OCI-LY3 (cell line): ENCODE measurements at regions not wholly inside any gene's neighbourhood (a gene's known extent, or its start where the extent isn't known, plus 50 kb on each side); places are given as distances from the start of the nearest gene placed in this dataset.
A peak's percentile ranks its signal among the peaks of the same experiment; 100 is the strongest.

Experiments
- H2AFZ ChIP-seq: fragments of 200-600, 300-600 bp; shearing (Covaris generic); 2 replicates; pipeline ENCODE4 v1.6.0; 2014; ENCODE audit warnings: antibody characterized with exemption, low read depth, low read length
- H3K27ac ChIP-seq: fragments of 200-600, 300-600 bp; sonication (generic); 2 replicates; pipeline ENCODE4 v1.5.1; 2014; ENCODE audit warnings: mild to moderate bottlenecking, low read length, moderate library complexity, mixed read lengths
- H3K27me3 ChIP-seq: fragments of 200-600, 300-600 bp; sonication (generic); 2 replicates; pipeline ENCODE4 v1.6.1; 2014; ENCODE audit warnings: low read depth, low read length, mixed read lengths
- H3K36me3 ChIP-seq: fragments of 200-600, 300-600 bp; sonication (generic); replicated peaks from 2 replicates; pipeline ENCODE3; 2014; ENCODE audit warnings: low read depth, low read length, mixed read lengths
- H3K4me1 ChIP-seq: fragments of 300-600, 200-600 bp; sonication (generic); 2 replicates; pipeline ENCODE4 v1.6.1; 2014; ENCODE audit warnings: low read length, mixed read lengths
- H3K4me2 ChIP-seq: fragments of 200-600, 300-600 bp; sonication (generic); 2 replicates; pipeline ENCODE4 v1.6.1; 2014; ENCODE audit warnings: low read length, mixed read lengths
- H3K4me3 ChIP-seq: fragments of 300-600, 200-600 bp; sonication (generic); 2 replicates; pipeline ENCODE4 v1.5.1; 2014; ENCODE audit warnings: antibody characterized with exemption, mild to moderate bottlenecking, low read length, moderate library complexity
- H3K79me2 ChIP-seq: fragments of 300-600, 200-600 bp; shearing (Covaris generic); 2 replicates; pipeline ENCODE4 v1.6.1; 2014; ENCODE audit warnings: mild to moderate bottlenecking, low read length, mixed read lengths
- H3K9ac ChIP-seq: fragments of 300-600, 200-600 bp; shearing (Covaris generic); 2 replicates; pipeline ENCODE4 v1.6.0; 2014; ENCODE audit warnings: mild to moderate bottlenecking, low read length, moderate library complexity
- H3K9me3 ChIP-seq: fragments of 200-600, 300-600 bp; shearing (Covaris generic); 2 replicates; pipeline ENCODE4 v1.6.1; 2014; ENCODE audit warnings: low read length, mixed read lengths; ENCODE audit not compliant: insufficient read depth
- H4K20me1 ChIP-seq: fragments of 200-600, 300-600 bp; sonication (generic); 2 replicates; pipeline ENCODE4 v1.6.1; 2016; ENCODE audit warnings: low read length, mixed read lengths; ENCODE audit not compliant: insufficient read depth
- CTCF ChIP-seq: fragments of 200-600, 300-600 bp; sonication (generic); IDR thresholded peaks from 2 replicates; pipeline ENCODE4 v1.5.1; 2014; ENCODE audit warnings: antibody characterized with exemption, low read length, low read depth
- EZH2phosphoT487 ChIP-seq: fragments of 200-600 bp; shearing (Covaris generic); IDR thresholded peaks from 2 replicates; pipeline ENCODE4 v1.6.1; 2018; ENCODE audit warnings: antibody characterized with exemption, mixed run types, low read depth

GRCh38 chr5:56496581-56497063 lies 263.5 kb upstream of the ANKRD55 start:
- no peaks in the 10 kb centered on the region for H3K36me3 ChIP-seq
- H3K9me3 ChIP-seq, result no peaks in the 10 kb centered on the region
- no peaks in the 10 kb centered on the region for H3K79me2 ChIP-seq
- no peak overlapping the region for H3K9ac ChIP-seq
- no peaks in the 10 kb centered on the region for H4K20me1 ChIP-seq
- TF ChIP-seq EZH2phosphoT487 (no peak), CTCF (no peak)
- H2AFZ ChIP-seq, result no peak overlapping the region
- peaks cover 9% of the 10 kb centered on the region for H3K4me1 ChIP-seq
- no peaks in the 10 kb centered on the region for H3K27me3 ChIP-seq
- H3K4me3 ChIP-seq, result no peak overlapping the region
- no peak overlapping the region for H3K4me2 ChIP-seq
- no peak overlapping the region for H3K27ac ChIP-seq

- H3K9ac ChIP-seq, result no peak overlapping the region
These were observed 261.2 kb upstream of the ANKRD55 start for GRCh38 chr5:56494300-56494731.

GRCh38 chr5:56493766-56494165 lies 260.6 kb upstream of the ANKRD55 start:
- H3K4me1 ChIP-seq, result peaks cover 9% of the 10 kb centered on the region
- TF ChIP-seq EZH2phosphoT487 (no peak), CTCF (no peak)
- H2AFZ ChIP-seq, result no peak overlapping the region
- no peak overlapping the region for H3K27ac ChIP-seq
- no peaks in the 10 kb centered on the region for H3K79me2 ChIP-seq
- H3K36me3 ChIP-seq, result no peaks in the 10 kb centered on the region
- no peak overlapping the region for H3K9ac ChIP-seq
- H3K4me3 ChIP-seq, result no peak overlapping the region
- no peaks in the 10 kb centered on the region for H3K27me3 ChIP-seq
- no peaks in the 10 kb centered on the region for H4K20me1 ChIP-seq
- H3K9me3 ChIP-seq, result no peaks in the 10 kb centered on the region
- H3K4me2 ChIP-seq, result no peak overlapping the region

More at GRCh38 chr5:56494300-56494731, 261.2 kb upstream of the ANKRD55 start:
- no peaks in the 10 kb centered on the region for H3K9me3 ChIP-seq
- H3K27ac ChIP-seq, result no peak overlapping the region
- H4K20me1 ChIP-seq, result no peaks in the 10 kb centered on the region
- peak overlapping the region; percentile 47 for H2AFZ ChIP-seq
- H3K4me2 ChIP-seq, result peak overlapping the region; percentile 32
- H3K4me1 ChIP-seq, result peaks cover 9% of the 10 kb centered on the region
- no peaks in the 10 kb centered on the region for H3K27me3 ChIP-seq
- no peak overlapping the region for H3K4me3 ChIP-seq
- no peaks in the 10 kb centered on the region for H3K36me3 ChIP-seq
- H3K79me2 ChIP-seq, result no peaks in the 10 kb centered on the region
- no peak for TF ChIP-seq CTCF
- no peak for TF ChIP-seq EZH2phosphoT487

- Histone ChIP-seq H3K79me2 (no peaks in the 10 kb centered on the region), H4K20me1 (no peaks in the 10 kb centered on the region), H3K4me2 (no peak overlapping the region), H3K36me3 (no peaks in the 10 kb centered on the region), H3K9me3 (no peaks in the 10 kb centered on the region), H2AFZ (no peak overlapping the region), H3K4me3 (no peak overlapping the region), H3K27ac (no peak overlapping the region), H3K27me3 (no peaks in the 10 kb centered on the region), H3K4me1 (peaks cover 9% of the 10 kb centered on the region), H3K9ac (no peak overlapping the region)
- TF ChIP-seq CTCF (no peak), EZH2phosphoT487 (no peak)
These were observed 260.2 kb upstream of the ANKRD55 start for GRCh38 chr5:56493308-56493707.
